GM23338 (cell line): ENCODE measurements at regions not wholly inside any gene's neighbourhood (a gene's known extent, or its start where the extent isn't known, plus 50 kb on each side); places are given as distances from the start of the nearest gene placed in this dataset.
A peak's percentile ranks its signal among the peaks of the same experiment; 100 is the strongest.

Source experiments
- ATAC-seq: fragments of 200-7000 bp; cut with Tn5 transposase; 3 replicates; pipeline ENCODE4 v1.9.1; 2020
- DNase-seq: peaks from one replicate; pipeline ENCODE4 v3.0.0-alpha.2; 2015; ENCODE audit warnings: low spot score
- H2AFZ ChIP-seq: fragments of 200-600 bp; sonication (generic); 2 replicates; pipeline ENCODE4 v1.8.0; 2016; ENCODE audit warnings: antibody characterized with exemption, mild to moderate bottlenecking, moderate library complexity
- H3F3A ChIP-seq: fragments of 200-600 bp; sonication (generic); replicated peaks from 2 replicates; pipeline ENCODE4 v1.8.0; 2017; ENCODE audit warnings: antibody characterized with exemption, mixed run types, low read depth
- H3K27ac ChIP-seq: fragments of 200-600 bp; sonication (generic); 2 replicates; pipeline ENCODE4 v1.6.1; 2016; ENCODE audit warnings: low read depth
- H3K27me3 ChIP-seq: fragments of 200-600 bp; sonication (generic); 2 replicates; pipeline ENCODE4 v1.8.0; 2016; ENCODE audit warnings: mild to moderate bottlenecking, mixed run types, moderate library complexity; ENCODE audit not compliant: insufficient read depth
- H3K36me3 ChIP-seq: fragments of 200-600 bp; sonication (generic); 2 replicates; pipeline ENCODE4 v1.8.0; 2016; ENCODE audit warnings: mild to moderate bottlenecking; ENCODE audit not compliant: insufficient read depth
- H3K4me1 ChIP-seq: fragments of 200-600 bp; sonication (generic); 2 replicates; pipeline ENCODE4 v1.8.0; 2016; ENCODE audit warnings: mild to moderate bottlenecking, moderate library complexity; ENCODE audit not compliant: insufficient read depth
- H3K4me2 ChIP-seq: fragments of 200-600 bp; sonication (generic); 2 replicates; pipeline ENCODE4 v1.7.1; 2017; ENCODE audit warnings: mixed run types
- H3K4me3 ChIP-seq: fragments of 200-600 bp; sonication (generic); 2 replicates; pipeline ENCODE4 v1.6.1; 2016; ENCODE audit warnings: mixed run types
- H3K79me2 ChIP-seq: fragments of 200-600 bp; sonication (generic); replicated peaks from 2 replicates; pipeline ENCODE4 v1.8.0; 2017; ENCODE audit warnings: mild to moderate bottlenecking; ENCODE audit not compliant: insufficient read depth
- H3K9me2 ChIP-seq: fragments of 200-600 bp; sonication (generic); 2 replicates; pipeline ENCODE4 v1.8.0; 2017; ENCODE audit not compliant: insufficient read depth
- H4K20me1 ChIP-seq: fragments of 200-600 bp; sonication (generic); replicated peaks from 2 replicates; pipeline ENCODE4 v1.8.0; 2017; ENCODE audit warnings: mild to moderate bottlenecking; ENCODE audit not compliant: insufficient read depth
- H3K27ac Mint-ChIP-seq: 2 replicates; pipeline ENCODE4 v1.8.0; 2020; ENCODE audit warnings: inconsistent platforms, mild to moderate bottlenecking, moderate library complexity, mixed read lengths
- H3K27me3 Mint-ChIP-seq: 3 replicates; pipeline ENCODE4 v1.8.0; 2022; ENCODE audit warnings: low read depth, mild to moderate bottlenecking, moderate library complexity, mixed read lengths, inconsistent platforms; ENCODE audit not compliant: insufficient read depth, poor library complexity
- H3K36me3 Mint-ChIP-seq: 3 replicates; pipeline ENCODE4 v1.8.0; 2021; ENCODE audit warnings: low read depth, mild to moderate bottlenecking, inconsistent platforms, moderate library complexity, mixed read lengths
- H3K4me1 Mint-ChIP-seq: 3 replicates; pipeline ENCODE4 v1.8.0; 2020; ENCODE audit warnings: mild to moderate bottlenecking, inconsistent platforms, mixed read lengths
- H3K4me3 Mint-ChIP-seq: 3 replicates; pipeline ENCODE4 v1.8.0; 2021; ENCODE audit warnings: moderate library complexity, mild to moderate bottlenecking, inconsistent platforms, mixed read lengths
- H3K9me3 Mint-ChIP-seq: 3 replicates; pipeline ENCODE4 v1.8.0; 2020; ENCODE audit warnings: moderate library complexity, mild to moderate bottlenecking, inconsistent platforms, mixed read lengths
- NANOG ChIP-seq: IDR thresholded peaks from 2 replicates; pipeline ENCODE4 v1.6.1; 2016; ENCODE audit warnings: antibody characterized with exemption, borderline replicate concordance
- TF ChIP-seq, protein P1 (sequence below): fragments of 250-450 bp; sonication (Bioruptor Pico); IDR thresholded peaks from 2 replicates; pipeline ENCODE4 v1.5.0; 2020; ENCODE audit warnings: mild to moderate bottlenecking, moderate library complexity

DNA sequence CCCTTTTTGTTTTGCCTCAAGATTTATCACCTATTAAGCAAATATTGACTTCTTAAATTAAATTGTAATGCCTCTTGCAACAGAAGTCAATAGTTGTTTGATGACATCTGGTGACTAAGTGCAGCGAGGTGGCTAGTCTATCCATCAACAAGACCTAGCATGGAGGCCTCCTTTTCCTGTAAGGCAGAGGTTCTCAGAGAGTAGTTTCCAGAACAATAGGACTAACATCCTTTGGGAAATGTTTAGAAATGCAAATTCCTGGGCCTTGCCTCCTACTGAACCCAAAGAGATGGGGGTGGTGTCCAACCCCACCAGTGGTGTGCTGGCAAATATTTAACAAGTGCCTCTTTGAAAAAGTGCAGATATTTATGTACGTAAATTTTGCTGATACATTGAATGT, 143.7 kb downstream of the SCP2D1 start:
- no peaks in the 10 kb centered on the region for H3K36me3 Mint-ChIP-seq

More for the DNA sequence above, 143.7 kb downstream of the SCP2D1 start:
- Mint-ChIP-seq H3K27ac (no peak overlapping the region), H3K27me3 (peaks cover 6% of the 10 kb centered on the region), H3K9me3 (no peaks in the 10 kb centered on the region), H3K4me3 (no peak overlapping the region), H3K4me1 (peaks cover 19% of the 10 kb centered on the region)
- Histone ChIP-seq H3K79me2 (no peaks in the 10 kb centered on the region), H3K36me3 (no peaks in the 10 kb centered on the region), H3K4me2 (no peak overlapping the region; the same call in 1 of the 2 replicates), H2AFZ (peak overlapping the region; percentile 57; the same call in 1 of the 2 replicates), H3K4me1 (peaks cover 9% of the 10 kb centered on the region), H4K20me1 (no peaks in the 10 kb centered on the region), H3F3A (no peaks in the 10 kb centered on the region), H3K4me3 (no peak overlapping the region), H3K27me3 (no peaks in the 10 kb centered on the region), H3K9me2 (peaks cover 10% of the 10 kb centered on the region), H3K27ac (no peak overlapping the region)
- TF ChIP-seq, protein P1, sequence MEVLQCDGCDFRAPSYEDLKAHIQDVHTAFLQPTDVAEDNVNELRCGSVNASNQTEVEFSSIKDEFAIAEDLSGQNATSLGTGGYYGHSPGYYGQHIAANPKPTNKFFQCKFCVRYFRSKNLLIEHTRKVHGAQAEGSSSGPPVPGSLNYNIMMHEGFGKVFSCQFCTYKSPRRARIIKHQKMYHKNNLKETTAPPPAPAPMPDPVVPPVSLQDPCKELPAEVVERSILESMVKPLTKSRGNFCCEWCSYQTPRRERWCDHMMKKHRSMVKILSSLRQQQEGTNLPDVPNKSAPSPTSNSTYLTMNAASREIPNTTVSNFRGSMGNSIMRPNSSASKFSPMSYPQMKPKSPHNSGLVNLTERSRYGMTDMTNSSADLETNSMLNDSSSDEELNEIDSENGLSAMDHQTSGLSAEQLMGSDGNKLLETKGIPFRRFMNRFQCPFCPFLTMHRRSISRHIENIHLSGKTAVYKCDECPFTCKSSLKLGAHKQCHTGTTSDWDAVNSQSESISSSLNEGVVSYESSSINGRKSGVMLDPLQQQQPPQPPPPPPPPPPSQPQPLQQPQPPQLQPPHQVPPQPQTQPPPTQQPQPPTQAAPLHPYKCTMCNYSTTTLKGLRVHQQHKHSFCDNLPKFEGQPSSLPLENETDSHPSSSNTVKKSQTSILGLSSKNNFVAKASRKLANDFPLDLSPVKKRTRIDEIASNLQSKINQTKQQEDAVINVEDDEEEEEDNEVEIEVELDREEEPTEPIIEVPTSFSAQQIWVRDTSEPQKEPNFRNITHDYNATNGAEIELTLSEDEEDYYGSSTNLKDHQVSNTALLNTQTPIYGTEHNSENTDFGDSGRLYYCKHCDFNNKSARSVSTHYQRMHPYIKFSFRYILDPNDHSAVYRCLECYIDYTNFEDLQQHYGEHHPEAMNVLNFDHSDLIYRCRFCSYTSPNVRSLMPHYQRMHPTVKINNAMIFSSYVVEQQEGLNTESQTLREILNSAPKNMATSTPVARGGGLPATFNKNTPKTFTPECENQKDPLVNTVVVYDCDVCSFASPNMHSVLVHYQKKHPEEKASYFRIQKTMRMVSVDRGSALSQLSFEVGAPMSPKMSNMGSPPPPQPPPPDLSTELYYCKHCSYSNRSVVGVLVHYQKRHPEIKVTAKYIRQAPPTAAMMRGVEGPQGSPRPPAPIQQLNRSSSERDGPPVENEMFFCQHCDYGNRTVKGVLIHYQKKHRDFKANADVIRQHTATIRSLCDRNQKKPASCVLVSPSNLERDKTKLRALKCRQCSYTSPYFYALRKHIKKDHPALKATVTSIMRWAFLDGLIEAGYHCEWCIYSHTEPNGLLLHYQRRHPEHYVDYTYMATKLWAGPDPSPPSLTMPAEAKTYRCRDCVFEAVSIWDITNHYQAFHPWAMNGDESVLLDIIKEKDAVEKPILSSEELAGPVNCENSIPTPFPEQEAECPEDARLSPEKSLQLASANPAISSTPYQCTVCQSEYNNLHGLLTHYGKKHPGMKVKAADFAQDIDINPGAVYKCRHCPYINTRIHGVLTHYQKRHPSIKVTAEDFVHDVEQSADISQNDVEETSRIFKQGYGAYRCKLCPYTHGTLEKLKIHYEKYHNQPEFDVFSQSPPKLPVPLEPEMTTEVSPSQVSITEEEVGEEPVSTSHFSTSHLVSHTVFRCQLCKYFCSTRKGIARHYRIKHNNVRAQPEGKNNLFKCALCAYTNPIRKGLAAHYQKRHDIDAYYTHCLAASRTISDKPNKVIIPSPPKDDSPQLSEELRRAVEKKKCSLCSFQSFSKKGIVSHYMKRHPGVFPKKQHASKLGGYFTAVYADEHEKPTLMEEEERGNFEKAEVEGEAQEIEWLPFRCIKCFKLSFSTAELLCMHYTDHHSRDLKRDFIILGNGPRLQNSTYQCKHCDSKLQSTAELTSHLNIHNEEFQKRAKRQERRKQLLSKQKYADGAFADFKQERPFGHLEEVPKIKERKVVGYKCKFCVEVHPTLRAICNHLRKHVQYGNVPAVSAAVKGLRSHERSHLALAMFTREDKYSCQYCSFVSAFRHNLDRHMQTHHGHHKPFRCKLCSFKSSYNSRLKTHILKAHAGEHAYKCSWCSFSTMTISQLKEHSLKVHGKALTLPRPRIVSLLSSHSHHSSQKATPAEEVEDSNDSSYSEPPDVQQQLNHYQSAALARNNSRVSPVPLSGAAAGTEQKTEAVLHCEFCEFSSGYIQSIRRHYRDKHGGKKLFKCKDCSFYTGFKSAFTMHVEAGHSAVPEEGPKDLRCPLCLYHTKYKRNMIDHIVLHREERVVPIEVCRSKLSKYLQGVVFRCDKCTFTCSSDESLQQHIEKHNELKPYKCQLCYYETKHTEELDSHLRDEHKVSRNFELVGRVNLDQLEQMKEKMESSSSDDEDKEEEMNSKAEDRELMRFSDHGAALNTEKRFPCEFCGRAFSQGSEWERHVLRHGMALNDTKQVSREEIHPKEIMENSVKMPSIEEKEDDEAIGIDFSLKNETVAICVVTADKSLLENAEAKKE (CRISPR knock-in tag) = peak; percentile 83
- TF ChIP-seq NANOG = no peak
- DNase-seq (peak; percentile 33), ATAC-seq (peak; percentile 54)
